ENCODE measurements at regions not wholly inside any gene's neighbourhood (a gene's known extent, or its start where the extent isn't known, plus 50 kb on each side); places are given as distances from the start of the nearest gene placed in this dataset.

DNA sequence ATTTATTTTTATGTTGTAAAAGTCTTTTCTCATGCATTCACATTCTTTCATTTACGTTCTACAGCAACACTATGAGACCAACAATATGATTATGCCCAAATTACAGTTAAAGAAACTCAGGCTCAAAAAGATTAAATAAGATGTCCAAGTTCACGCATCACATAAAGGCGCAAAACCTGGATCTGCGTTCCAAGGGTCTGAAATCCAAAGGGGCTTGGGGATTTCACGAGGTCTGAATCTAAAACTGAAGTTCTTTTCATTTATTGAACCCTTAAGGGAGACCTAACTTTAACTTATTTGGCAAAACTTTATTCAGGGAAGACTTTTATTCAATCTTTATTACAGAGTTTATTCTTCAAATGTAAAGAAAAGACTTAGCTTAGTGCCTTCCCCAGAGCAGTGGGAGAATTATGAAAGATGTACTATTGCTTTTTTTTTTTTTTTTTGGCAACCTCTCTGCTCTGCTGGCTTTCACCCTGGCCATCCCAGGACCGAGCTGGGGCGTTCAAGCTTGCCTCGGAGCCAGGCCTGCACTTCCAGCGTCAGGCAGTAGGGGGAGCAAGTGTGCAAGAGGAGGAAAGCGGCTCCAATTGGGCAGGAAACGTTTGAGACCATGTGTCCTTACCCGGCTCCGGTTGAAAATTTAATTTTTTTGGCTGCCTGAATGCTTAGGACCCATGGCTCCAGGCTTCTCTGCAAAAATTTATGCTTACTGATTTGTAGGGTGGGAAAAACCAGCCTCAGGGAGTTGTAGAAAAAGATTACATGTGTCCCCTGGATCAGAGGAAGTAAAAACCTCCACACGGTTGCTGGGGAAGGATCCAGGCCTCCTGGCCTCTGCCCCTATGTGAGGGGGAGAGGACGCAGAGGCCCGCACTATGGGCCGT, 344.3 kb upstream of the KLF3 start (continued):
- TF ChIP-seq ZNF251 (CRISPR knock-in tag; IDR thresholded peaks at IDR 0.05) = no peak
- no peak for TF ChIP-seq EP300 (IDR thresholded peaks at IDR 0.05; ENCODE audit: low read depth in 2 of 2, low read length in 2 of 2)
- no peak for TF ChIP-seq EP300 (CRISPR knock-in tag; IDR thresholded peaks at IDR 0.05; ENCODE audit: borderline replicate concordance)
- no peak for TF ChIP-seq ZSCAN31 (CRISPR knock-in tag; IDR thresholded peaks at IDR 0.05; ENCODE audit: low read depth)
- TF ChIP-seq, protein P1, sequence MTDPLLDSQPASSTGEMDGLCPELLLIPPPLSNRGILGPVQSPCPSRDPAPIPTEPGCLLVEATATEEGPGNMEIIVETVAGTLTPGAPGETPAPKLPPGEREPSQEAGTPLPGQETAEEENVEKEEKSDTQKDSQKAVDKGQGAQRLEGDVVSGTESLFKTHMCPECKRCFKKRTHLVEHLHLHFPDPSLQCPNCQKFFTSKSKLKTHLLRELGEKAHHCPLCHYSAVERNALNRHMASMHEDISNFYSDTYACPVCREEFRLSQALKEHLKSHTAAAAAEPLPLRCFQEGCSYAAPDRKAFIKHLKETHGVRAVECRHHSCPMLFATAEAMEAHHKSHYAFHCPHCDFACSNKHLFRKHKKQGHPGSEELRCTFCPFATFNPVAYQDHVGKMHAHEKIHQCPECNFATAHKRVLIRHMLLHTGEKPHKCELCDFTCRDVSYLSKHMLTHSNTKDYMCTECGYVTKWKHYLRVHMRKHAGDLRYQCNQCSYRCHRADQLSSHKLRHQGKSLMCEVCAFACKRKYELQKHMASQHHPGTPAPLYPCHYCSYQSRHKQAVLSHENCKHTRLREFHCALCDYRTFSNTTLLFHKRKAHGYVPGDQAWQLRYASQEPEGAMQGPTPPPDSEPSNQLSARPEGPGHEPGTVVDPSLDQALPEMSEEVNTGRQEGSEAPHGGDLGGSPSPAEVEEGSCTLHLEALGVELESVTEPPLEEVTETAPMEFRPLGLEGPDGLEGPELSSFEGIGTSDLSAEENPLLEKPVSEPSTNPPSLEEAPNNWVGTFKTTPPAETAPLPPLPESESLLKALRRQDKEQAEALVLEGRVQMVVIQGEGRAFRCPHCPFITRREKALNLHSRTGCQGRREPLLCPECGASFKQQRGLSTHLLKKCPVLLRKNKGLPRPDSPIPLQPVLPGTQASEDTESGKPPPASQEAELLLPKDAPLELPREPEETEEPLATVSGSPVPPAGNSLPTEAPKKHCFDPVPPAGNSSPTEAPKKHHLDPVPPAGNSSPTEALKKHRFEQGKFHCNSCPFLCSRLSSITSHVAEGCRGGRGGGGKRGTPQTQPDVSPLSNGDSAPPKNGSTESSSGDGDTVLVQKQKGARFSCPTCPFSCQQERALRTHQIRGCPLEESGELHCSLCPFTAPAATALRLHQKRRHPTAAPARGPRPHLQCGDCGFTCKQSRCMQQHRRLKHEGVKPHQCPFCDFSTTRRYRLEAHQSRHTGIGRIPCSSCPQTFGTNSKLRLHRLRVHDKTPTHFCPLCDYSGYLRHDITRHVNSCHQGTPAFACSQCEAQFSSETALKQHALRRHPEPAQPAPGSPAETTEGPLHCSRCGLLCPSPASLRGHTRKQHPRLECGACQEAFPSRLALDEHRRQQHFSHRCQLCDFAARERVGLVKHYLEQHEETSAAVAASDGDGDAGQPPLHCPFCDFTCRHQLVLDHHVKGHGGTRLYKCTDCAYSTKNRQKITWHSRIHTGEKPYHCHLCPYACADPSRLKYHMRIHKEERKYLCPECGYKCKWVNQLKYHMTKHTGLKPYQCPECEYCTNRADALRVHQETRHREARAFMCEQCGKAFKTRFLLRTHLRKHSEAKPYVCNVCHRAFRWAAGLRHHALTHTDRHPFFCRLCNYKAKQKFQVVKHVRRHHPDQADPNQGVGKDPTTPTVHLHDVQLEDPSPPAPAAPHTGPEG (CRISPR knock-in tag; IDR thresholded peaks at IDR 0.05) = no peak
- TF ChIP-seq, protein P2, sequence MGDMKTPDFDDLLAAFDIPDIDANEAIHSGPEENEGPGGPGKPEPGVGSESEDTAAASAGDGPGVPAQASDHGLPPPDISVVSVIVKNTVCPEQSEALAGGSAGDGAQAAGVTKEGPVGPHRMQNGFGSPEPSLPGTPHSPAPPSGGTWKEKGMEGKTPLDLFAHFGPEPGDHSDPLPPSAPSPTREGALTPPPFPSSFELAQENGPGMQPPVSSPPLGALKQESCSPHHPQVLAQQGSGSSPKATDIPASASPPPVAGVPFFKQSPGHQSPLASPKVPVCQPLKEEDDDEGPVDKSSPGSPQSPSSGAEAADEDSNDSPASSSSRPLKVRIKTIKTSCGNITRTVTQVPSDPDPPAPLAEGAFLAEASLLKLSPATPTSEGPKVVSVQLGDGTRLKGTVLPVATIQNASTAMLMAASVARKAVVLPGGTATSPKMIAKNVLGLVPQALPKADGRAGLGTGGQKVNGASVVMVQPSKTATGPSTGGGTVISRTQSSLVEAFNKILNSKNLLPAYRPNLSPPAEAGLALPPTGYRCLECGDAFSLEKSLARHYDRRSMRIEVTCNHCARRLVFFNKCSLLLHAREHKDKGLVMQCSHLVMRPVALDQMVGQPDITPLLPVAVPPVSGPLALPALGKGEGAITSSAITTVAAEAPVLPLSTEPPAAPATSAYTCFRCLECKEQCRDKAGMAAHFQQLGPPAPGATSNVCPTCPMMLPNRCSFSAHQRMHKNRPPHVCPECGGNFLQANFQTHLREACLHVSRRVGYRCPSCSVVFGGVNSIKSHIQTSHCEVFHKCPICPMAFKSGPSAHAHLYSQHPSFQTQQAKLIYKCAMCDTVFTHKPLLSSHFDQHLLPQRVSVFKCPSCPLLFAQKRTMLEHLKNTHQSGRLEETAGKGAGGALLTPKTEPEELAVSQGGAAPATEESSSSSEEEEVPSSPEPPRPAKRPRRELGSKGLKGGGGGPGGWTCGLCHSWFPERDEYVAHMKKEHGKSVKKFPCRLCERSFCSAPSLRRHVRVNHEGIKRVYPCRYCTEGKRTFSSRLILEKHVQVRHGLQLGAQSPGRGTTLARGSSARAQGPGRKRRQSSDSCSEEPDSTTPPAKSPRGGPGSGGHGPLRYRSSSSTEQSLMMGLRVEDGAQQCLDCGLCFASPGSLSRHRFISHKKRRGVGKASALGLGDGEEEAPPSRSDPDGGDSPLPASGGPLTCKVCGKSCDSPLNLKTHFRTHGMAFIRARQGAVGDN (CRISPR knock-in tag; IDR thresholded peaks at IDR 0.05) = peak; percentile 82
- no peak for TF ChIP-seq ZNF143 (CRISPR knock-in tag; IDR thresholded peaks at IDR 0.05)
- no peak for TF ChIP-seq KLF11 (CRISPR knock-in tag; IDR thresholded peaks at IDR 0.05)
- TF ChIP-seq, protein P3, sequence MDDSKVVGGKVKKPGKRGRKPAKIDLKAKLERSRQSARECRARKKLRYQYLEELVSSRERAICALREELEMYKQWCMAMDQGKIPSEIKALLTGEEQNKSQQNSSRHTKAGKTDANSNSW (CRISPR knock-in tag; IDR thresholded peaks at IDR 0.05; ENCODE audit: borderline replicate concordance) = no peak
- no peak for TF ChIP-seq IKZF1 (IDR thresholded peaks at IDR 0.05)
- no peak for TF ChIP-seq ZNF780A (CRISPR knock-in tag; IDR thresholded peaks at IDR 0.05)
- TF ChIP-seq, protein P4, sequence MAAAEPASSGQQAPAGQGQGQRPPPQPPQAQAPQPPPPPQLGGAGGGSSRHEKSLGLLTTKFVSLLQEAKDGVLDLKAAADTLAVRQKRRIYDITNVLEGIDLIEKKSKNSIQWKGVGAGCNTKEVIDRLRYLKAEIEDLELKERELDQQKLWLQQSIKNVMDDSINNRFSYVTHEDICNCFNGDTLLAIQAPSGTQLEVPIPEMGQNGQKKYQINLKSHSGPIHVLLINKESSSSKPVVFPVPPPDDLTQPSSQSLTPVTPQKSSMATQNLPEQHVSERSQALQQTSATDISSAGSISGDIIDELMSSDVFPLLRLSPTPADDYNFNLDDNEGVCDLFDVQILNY (CRISPR knock-in tag; conservative IDR thresholded peaks at IDR 0.05) = no peak
- no peak for TF ChIP-seq ZNF670 (CRISPR knock-in tag; IDR thresholded peaks at IDR 0.05; ENCODE audit: borderline replicate concordance)
- TF ChIP-seq, protein P5, sequence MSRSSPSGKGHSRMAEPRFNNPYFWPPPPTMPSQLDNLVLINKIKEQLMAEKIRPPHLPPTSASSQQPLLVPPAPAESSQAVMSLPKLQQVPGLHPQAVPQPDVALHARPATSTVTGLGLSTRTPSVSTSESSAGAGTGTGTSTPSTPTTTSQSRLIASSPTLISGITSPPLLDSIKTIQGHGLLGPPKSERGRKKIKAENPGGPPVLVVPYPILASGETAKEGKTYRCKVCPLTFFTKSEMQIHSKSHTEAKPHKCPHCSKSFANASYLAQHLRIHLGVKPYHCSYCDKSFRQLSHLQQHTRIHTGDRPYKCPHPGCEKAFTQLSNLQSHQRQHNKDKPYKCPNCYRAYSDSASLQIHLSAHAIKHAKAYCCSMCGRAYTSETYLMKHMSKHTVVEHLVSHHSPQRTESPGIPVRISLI (CRISPR knock-in tag; IDR thresholded peaks at IDR 0.05; ENCODE audit: borderline replicate concordance) = peak; percentile 75; the same call in 1 of the 2 replicates
- TF ChIP-seq REXO4 (CRISPR knock-in tag; IDR thresholded peaks at IDR 0.05; ENCODE audit: borderline replicate concordance) = no peak
- no peak for TF ChIP-seq ZNF879 (CRISPR knock-in tag; IDR thresholded peaks at IDR 0.05)
